H1 (cell line): ENCODE measurements at regions not wholly inside any gene's neighbourhood (a gene's known extent, or its start where the extent isn't known, plus 50 kb on each side); places are given as distances from the start of the nearest gene placed in this dataset.

ENCODE experiments used
- CTCF ChIA-PET: fragments of 300-600 bp; sonication (Branson Sonifier 250); formaldehyde crosslinking; loops from one replicate; lab custom pipeline; 2021; ENCODE audit not compliant: partially characterized antibody; lab: Charles Lee
- POLR2A ChIA-PET: fragments of 300-600 bp; sonication (Branson Sonifier 250); formaldehyde crosslinking; loops from one replicate; lab custom pipeline; 2021; ENCODE audit warnings: inconsistent platforms; ENCODE audit not compliant: partially characterized antibody; lab: Charles Lee
- DNase-seq, 2 experiments: peaks; one replicate each; pipeline versions ENCODE4 v3.0.0 to v3.0.0-alpha.2; 2010 to 2022; ENCODE audit warnings: low spot score in 2 of 2, low read depth in 1 of 2, mixed read lengths in 1 of 2
- FAIRE-seq: peaks from 2 replicates; lab custom pipeline; 2011; peaks lifted over from hg19 to GRCh38; lab: Jason Lieb, UNC
- H2AFZ ChIP-seq: 2 replicates; pipeline ENCODE4 v1.8.1; 2012; ENCODE audit warnings: low read length, inconsistent platforms
- H2AK5ac ChIP-seq: 2 replicates; pipeline ENCODE4 v1.6.1; 2013; ENCODE audit warnings: low read depth, low read length
- H2BK120ac ChIP-seq: replicated peaks from 2 replicates; pipeline ENCODE3; 2013; ENCODE audit warnings: low read depth, low read length, inconsistent platforms
- H2BK12ac ChIP-seq: 2 replicates; pipeline ENCODE4 v1.6.1; 2013; ENCODE audit warnings: low read depth, low read length
- H2BK15ac ChIP-seq: 2 replicates; pipeline ENCODE4 v1.6.1; 2013; ENCODE audit warnings: low read length
- H2BK20ac ChIP-seq: 2 replicates; pipeline ENCODE4 v1.6.1; 2013; ENCODE audit warnings: low read length
- H2BK5ac ChIP-seq: 2 replicates; pipeline ENCODE4 v1.6.1; 2013; ENCODE audit warnings: low read depth, low read length
- H3K14ac ChIP-seq: 2 replicates; pipeline ENCODE4 v1.6.1; 2013; ENCODE audit warnings: inconsistent platforms; ENCODE audit not compliant: insufficient read length
- H3K18ac ChIP-seq: 2 replicates; pipeline ENCODE4 v1.6.1; 2013; ENCODE audit warnings: low read length; ENCODE audit errors: extremely low read depth
- H3K23ac ChIP-seq: 2 replicates; pipeline ENCODE4 v1.6.1; 2013; ENCODE audit warnings: inconsistent platforms; ENCODE audit not compliant: insufficient read length
- H3K23me2 ChIP-seq: 2 replicates; pipeline ENCODE4 v1.6.1; 2013; ENCODE audit warnings: low read depth, low read length
- H3K27ac ChIP-seq: 2 replicates; pipeline ENCODE4 v1.6.1; 2011; ENCODE audit warnings: low read depth, low read length, inconsistent platforms
- H3K27me3 ChIP-seq, 4 experiments: replicated peaks in 1 of 4; 1 replicate in 1 of 4; 2 replicates in 3 of 4; pipeline versions ENCODE4 v1.6.1 to v1.8.1; 2011 to 2013; ENCODE audit warnings: low read length in 3 of 4, mild to moderate bottlenecking in 3 of 4, inconsistent platforms in 2 of 4, mixed read lengths in 2 of 4, moderate library complexity in 1 of 4; ENCODE audit not compliant: control insufficient read depth in 3 of 4, insufficient read depth in 3 of 4; ENCODE audit errors: extremely low read depth in 1 of 4
- H3K36me3 ChIP-seq, 4 experiments: 2 replicates each; pipeline versions ENCODE4 v1.6.1 to v1.8.1; 2011 to 2013; ENCODE audit warnings: mild to moderate bottlenecking in 4 of 4, low read length in 3 of 4, moderate library complexity in 2 of 4, control low read depth in 1 of 4, inconsistent platforms in 1 of 4; ENCODE audit not compliant: insufficient read depth in 4 of 4, control insufficient read depth in 2 of 4
- H3K4ac ChIP-seq: replicated peaks from 2 replicates; pipeline ENCODE3; 2013; ENCODE audit warnings: low read length, low read depth, mixed read lengths, inconsistent platforms; ENCODE audit not compliant: insufficient read length
- H3K4me1 ChIP-seq, 4 experiments: replicated peaks in 1 of 4; 1 replicate in 1 of 4; 2 replicates in 3 of 4; pipeline versions ENCODE4 v1.6.1 to v1.8.1; 2011 to 2013; ENCODE audit warnings: low read length in 3 of 4, inconsistent platforms in 2 of 4, mixed read lengths in 1 of 4; ENCODE audit not compliant: insufficient read depth in 4 of 4, control insufficient read depth in 3 of 4
- H3K4me2 ChIP-seq, 2 experiments: 2 replicates each; pipeline versions ENCODE4 v1.6.1 to v1.8.1; 2011 to 2013; ENCODE audit warnings: low read depth in 2 of 2, low read length in 2 of 2, control low read depth in 1 of 2, inconsistent platforms in 1 of 2, mild to moderate bottlenecking in 1 of 2; ENCODE audit not compliant: insufficient read depth in 1 of 2
- H3K4me3 ChIP-seq, 4 experiments: fragments of 200-600, 300-600 bp in 1 of 4; sonication (generic), shearing (Covaris generic), sonication (Bioruptor Twin) in 1 of 4; 2 replicates each; pipeline versions ENCODE4 v1.5.1 to v1.8.1; 2011 to 2016; ENCODE audit warnings: low read length in 4 of 4, low read depth in 3 of 4, control low read depth in 2 of 4, inconsistent platforms in 2 of 4, mild to moderate bottlenecking in 2 of 4, mixed read lengths in 1 of 4, moderate library complexity in 1 of 4; ENCODE audit not compliant: insufficient read depth in 2 of 4; ENCODE audit errors: extremely low read depth in 1 of 4
- H3K56ac ChIP-seq: replicated peaks from 2 replicates; pipeline ENCODE3; 2013; ENCODE audit warnings: low read depth, mild to moderate bottlenecking, mixed read lengths, low read length, inconsistent platforms; ENCODE audit not compliant: insufficient read length
- H3K79me1 ChIP-seq: 2 replicates; pipeline ENCODE4 v1.6.1; 2013; ENCODE audit warnings: low read depth, low read length, control low read depth
- H3K79me2 ChIP-seq, 2 experiments: 2 replicates each; pipeline versions ENCODE4 v1.6.1 to v1.8.1; 2012 to 2013; ENCODE audit warnings: low read length in 2 of 2, mild to moderate bottlenecking in 2 of 2, inconsistent platforms in 1 of 2; ENCODE audit not compliant: insufficient read depth in 2 of 2, control insufficient read depth in 1 of 2
- H3K9ac ChIP-seq, 4 experiments: replicated peaks in 1 of 4; 1 replicate in 1 of 4; 2 replicates in 3 of 4; pipeline versions ENCODE4 v1.6.1 to v1.8.1; 2011 to 2013; ENCODE audit warnings: low read depth in 3 of 4, low read length in 3 of 4, control low read depth in 2 of 4, mild to moderate bottlenecking in 2 of 4, moderate library complexity in 2 of 4, inconsistent platforms in 1 of 4; ENCODE audit errors: extremely low read depth in 1 of 4
- H3K9me3 ChIP-seq, 2 experiments: 2 replicates each; pipeline versions ENCODE4 v1.6.1 to v1.8.1; 2012 to 2013; ENCODE audit warnings: mild to moderate bottlenecking in 2 of 2, moderate library complexity in 2 of 2, control low read depth in 1 of 2, inconsistent platforms in 1 of 2, low read depth in 1 of 2, low read length in 1 of 2, mixed read lengths in 1 of 2; ENCODE audit not compliant: insufficient read depth in 2 of 2
- H4K20me1 ChIP-seq, 2 experiments: replicated peaks in 1 of 2; 2 replicates each; pipeline versions ENCODE3 to v1.8.1; 2011 to 2013; ENCODE audit warnings: inconsistent platforms in 2 of 2, low read length in 2 of 2, mild to moderate bottlenecking in 1 of 2; ENCODE audit not compliant: insufficient read depth in 2 of 2, control insufficient read depth in 1 of 2
- H4K5ac ChIP-seq: 2 replicates; pipeline ENCODE4 v1.6.1; 2013; ENCODE audit warnings: low read length, low read depth, mixed read lengths, inconsistent platforms; ENCODE audit not compliant: insufficient read length
- H4K8ac ChIP-seq: 2 replicates; pipeline ENCODE4 v1.8.0; 2013; ENCODE audit warnings: mild to moderate bottlenecking, moderate library complexity, low read length, inconsistent platforms; ENCODE audit not compliant: insufficient read depth; ENCODE audit errors: extremely low read depth
- H4K91ac ChIP-seq: replicated peaks from 2 replicates; pipeline ENCODE3; 2013; ENCODE audit warnings: low read length, mixed read lengths, inconsistent platforms; ENCODE audit not compliant: insufficient read length
- BACH1 ChIP-seq: IDR thresholded peaks from 2 replicates; pipeline ENCODE4 v1.6.1; 2012; ENCODE audit warnings: low read length, improper control_type of control experiment
- CBX8 ChIP-seq: fragments of 300-800, 300-1000 bp; sonication (generic); IDR thresholded peaks from 2 replicates; pipeline ENCODE4 v1.7.1; 2016; ENCODE audit warnings: low read depth, low read length, borderline replicate concordance
- CEBPB ChIP-seq: IDR thresholded peaks from 2 replicates; pipeline ENCODE4 v1.6.1; 2012; ENCODE audit warnings: low read depth, low read length
- CTCF ChIP-seq, 3 experiments: IDR thresholded peaks; 1 replicate in 2 of 3; 2 replicates in 1 of 3; pipeline versions ENCODE4 v1.5.1 to v1.6.1; 2011; ENCODE audit warnings: low read length in 3 of 3, mild to moderate bottlenecking in 3 of 3, inconsistent platforms in 2 of 3, low read depth in 1 of 3, moderate library complexity in 1 of 3; ENCODE audit not compliant: insufficient read depth in 1 of 3; ENCODE audit errors: control extremely low read depth in 1 of 3
- JUND ChIP-seq: IDR thresholded peaks from 2 replicates; pipeline ENCODE4 v1.6.1; 2011; ENCODE audit warnings: mild to moderate bottlenecking, improper control_type of control experiment, low read length
- NRF1 ChIP-seq: IDR thresholded peaks from 2 replicates; pipeline ENCODE4 v1.6.1; 2011; ENCODE audit warnings: mild to moderate bottlenecking, low read depth, low read length, improper control_type of control experiment
- SP4 ChIP-seq: IDR thresholded peaks from 2 replicates; pipeline ENCODE4 v1.6.1; 2012; ENCODE audit warnings: low read length, inconsistent platforms
- WGBS, 2 experiments: shearing (Covaris generic) in 1 of 2; methylation state at CpG; one replicate each; pipeline versions ENCODE4 v1.1.6 to v1.1.7; 2013 to 2015; ENCODE audit warnings: low lambda C conversion rate in 2 of 2, mixed read lengths in 2 of 2, inconsistent platforms in 1 of 2, low coverage in 1 of 2, missing lambda C conversion rate in 1 of 2; ENCODE audit not compliant: insufficient replicate concordance in 2 of 2, insufficient coverage in 1 of 2, insufficient read length in 1 of 2; ENCODE audit errors: extremely low coverage in 1 of 2, missing lambda C conversion rate in 1 of 2; 5-methylcytosine and 5-hydroxymethylcytosine counted together

DNA sequence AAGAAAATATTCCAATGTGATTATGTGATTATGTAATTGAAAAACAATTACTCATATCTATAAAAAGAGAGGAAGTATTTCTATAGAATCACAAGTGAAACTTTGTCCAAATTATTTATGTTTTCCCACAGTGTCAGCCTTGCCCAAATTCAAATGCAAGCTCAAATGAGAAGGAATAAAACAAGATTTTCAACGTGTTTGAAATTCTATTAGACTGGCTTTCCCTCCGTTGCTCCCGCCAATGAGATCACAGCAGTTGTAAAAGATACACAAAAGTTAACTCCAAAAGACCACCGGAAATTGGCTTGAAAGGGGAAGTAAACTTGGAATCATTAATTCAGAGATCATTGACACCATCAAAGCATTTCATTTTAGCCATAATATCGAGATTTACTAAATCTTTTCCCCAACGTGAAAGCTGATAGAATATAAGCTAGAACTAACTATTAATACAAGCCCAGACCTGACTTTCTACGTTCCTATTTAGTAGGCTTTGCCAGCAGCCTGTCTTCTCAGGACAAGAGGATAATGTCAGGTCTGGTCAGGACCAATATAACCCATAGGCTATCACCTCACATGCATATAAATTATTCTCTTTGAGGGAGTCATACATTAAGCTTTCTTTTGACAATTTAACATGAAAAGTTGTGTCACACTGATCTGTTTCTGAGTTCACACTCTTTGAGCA lies 222.6 kb upstream of the CHAC2 start:
- no peak overlapping the region for H2BK5ac ChIP-seq
- no peak overlapping the region for H3K56ac ChIP-seq
- H3K27ac ChIP-seq, result no peak overlapping the region
- H2BK20ac ChIP-seq, result no peak overlapping the region
- H3K79me2 ChIP-seq, result no peaks in the 10 kb centered on the region
- no peak overlapping the region for H2BK120ac ChIP-seq
- no peak for TF ChIP-seq CEBPB
- no peak for TF ChIP-seq NRF1
- TF ChIP-seq CBX8, result no peak
- TF ChIP-seq BACH1, result no peak
- TF ChIP-seq JUND, result no peak
- TF ChIP-seq SP4, result no peak
- no peak for TF ChIP-seq CTCF (IDR thresholded peaks at IDR 0.05; ENCODE audit: control extremely low read depth in 1 of 3, insufficient read depth in 1 of 3, low read depth in 1 of 3, low read length in 3 of 3)
- no peaks in the 10 kb centered on the region for H3K4me1 ChIP-seq
- WGBS, 2 experiments, result 78% methylated on average over 7 of the region's 7 CpGs; no CpG with 5 or more reads in 1 of the 2 experiments
- no peak overlapping the region for H4K5ac ChIP-seq
- no peaks in the 10 kb centered on the region for H3K36me3 ChIP-seq
- H2AFZ ChIP-seq, result no peak overlapping the region
- FAIRE-seq (no peak), DNase-seq (no peak)
- no peak overlapping the region for H3K14ac ChIP-seq
- H2AK5ac ChIP-seq, result no peak overlapping the region
- H3K4me3 ChIP-seq, result no peak overlapping the region
- H2BK12ac ChIP-seq, result no peak overlapping the region
- POLR2A ChIA-PET, result no interaction called here
- no peak overlapping the region for H4K91ac ChIP-seq
- no peak overlapping the region for H2BK15ac ChIP-seq
- H4K8ac ChIP-seq, result no peak overlapping the region
- H3K27me3 ChIP-seq, result no peaks in the 10 kb centered on the region
- H3K23ac ChIP-seq, result no peak overlapping the region
- H3K23me2 ChIP-seq, result no peaks in the 10 kb centered on the region
- H3K4ac ChIP-seq, result no peak overlapping the region
- CTCF ChIA-PET, result no interaction called here
- H3K18ac ChIP-seq, result no peak overlapping the region
- H3K79me1 ChIP-seq, result no peaks in the 10 kb centered on the region
- no peak overlapping the region for H3K4me2 ChIP-seq
- H4K20me1 ChIP-seq, result no peaks in the 10 kb centered on the region
- no peak overlapping the region for H3K9ac ChIP-seq
- peaks cover 9 to 13% of the 10 kb centered on the region in 2 experiments; a peak in 3 of 4 replicates for H3K9me3 ChIP-seq
